GM10266 (cell line): ENCODE measurements at regions not wholly inside any gene's neighbourhood (a gene's known extent, or its start where the extent isn't known, plus 50 kb on each side); places are given as distances from the start of the nearest gene placed in this dataset.

ENCODE experiments used
- DNase-seq: peaks from one replicate; pipeline ENCODE4 v3.0.0; 2012; ENCODE audit errors: extremely low spot score
- TF ChIP-seq, protein P1 (sequence below): IDR thresholded peaks from 2 replicates; pipeline ENCODE4 v1.5.1; 2012; ENCODE audit warnings: mild to moderate bottlenecking, low read depth; ENCODE audit not compliant: control insufficient read depth, insufficient read depth; ENCODE audit errors: missing control alignments

DNA sequence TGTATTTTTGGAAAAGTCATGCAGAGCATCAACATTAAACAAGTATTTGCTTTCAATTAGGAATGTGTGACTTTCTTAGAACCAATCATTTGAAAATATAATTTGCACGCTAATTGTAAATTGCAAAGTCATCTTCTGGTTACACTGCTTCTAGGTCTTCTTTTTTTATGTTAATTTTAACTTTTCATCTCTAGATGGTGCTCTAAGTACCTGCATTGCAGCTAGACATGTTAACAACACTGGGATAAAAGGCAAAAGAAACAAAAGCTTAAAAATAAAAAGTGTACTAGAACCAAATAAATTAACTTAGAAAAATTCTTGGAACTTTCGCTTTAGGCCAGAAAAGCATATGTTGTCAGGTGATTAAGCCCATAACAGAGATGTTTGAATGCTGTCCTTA is 2758.2 kb downstream of the PCDH9 start:
- DNase-seq, result no peak
- TF ChIP-seq, protein P1, sequence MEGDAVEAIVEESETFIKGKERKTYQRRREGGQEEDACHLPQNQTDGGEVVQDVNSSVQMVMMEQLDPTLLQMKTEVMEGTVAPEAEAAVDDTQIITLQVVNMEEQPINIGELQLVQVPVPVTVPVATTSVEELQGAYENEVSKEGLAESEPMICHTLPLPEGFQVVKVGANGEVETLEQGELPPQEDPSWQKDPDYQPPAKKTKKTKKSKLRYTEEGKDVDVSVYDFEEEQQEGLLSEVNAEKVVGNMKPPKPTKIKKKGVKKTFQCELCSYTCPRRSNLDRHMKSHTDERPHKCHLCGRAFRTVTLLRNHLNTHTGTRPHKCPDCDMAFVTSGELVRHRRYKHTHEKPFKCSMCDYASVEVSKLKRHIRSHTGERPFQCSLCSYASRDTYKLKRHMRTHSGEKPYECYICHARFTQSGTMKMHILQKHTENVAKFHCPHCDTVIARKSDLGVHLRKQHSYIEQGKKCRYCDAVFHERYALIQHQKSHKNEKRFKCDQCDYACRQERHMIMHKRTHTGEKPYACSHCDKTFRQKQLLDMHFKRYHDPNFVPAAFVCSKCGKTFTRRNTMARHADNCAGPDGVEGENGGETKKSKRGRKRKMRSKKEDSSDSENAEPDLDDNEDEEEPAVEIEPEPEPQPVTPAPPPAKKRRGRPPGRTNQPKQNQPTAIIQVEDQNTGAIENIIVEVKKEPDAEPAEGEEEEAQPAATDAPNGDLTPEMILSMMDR, result no peak

DNA sequence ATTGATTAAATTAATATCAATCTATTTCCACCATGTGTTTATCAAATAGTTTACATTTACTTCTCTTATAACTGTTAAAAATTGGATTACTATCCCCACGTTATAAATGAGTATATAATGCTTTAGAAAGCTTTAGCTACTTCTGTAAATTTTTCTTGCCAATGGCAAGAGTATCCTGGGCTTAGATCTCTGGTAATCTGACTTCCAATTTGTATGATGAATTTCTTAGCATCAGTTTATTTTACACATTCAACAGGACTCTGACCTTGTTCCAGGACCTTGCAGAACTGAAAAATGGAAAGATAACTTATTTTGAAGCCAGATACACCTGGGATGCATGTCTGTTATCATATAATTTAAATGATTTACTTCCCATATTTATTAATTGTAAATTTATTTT is 2759.4 kb downstream of the PCDH9 start:
- DNase-seq, result no peak
- TF ChIP-seq, protein P1, result no peak

DNA sequence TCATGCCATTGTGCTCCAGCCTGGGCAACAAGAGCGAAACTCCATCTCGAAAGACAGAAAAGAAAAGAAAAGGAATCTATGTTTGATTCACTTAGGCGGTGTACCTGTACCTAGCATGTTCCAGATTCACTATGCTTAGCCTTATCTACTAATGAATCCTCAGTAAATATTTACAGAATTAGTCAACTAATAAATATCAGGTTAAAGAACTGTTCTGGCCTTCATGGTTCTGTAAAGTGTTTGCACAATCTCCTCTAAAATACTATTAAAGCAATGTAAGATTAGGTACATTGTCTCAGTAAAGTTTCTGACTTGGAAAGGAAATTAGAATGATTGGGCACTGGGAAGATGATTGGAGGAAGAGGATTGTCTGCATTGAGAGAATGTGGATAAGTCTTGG is 2770.4 kb downstream of the PCDH9 start:
- TF ChIP-seq, protein P1, result no peak
- DNase-seq, result no peak

DNA sequence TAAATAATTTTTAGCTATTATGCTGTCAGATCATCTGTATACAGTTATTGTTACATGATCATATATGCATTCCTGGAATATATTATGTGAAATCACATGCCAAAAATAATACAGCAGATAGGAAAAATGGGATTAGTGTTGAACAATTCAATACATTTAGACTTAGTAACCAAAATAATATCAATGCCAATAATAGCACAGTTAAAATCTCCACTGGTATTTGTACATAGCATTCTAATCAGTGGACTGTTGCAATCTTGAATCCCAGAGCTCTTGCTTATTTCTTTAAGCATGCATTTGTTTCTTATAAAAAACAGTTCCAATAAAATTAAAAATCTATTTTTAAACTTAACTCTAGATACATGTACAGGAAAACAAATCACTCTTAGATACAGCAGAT is 2772.2 kb downstream of the PCDH9 start:
- TF ChIP-seq, protein P1, result no peak
- DNase-seq, result no peak

DNA sequence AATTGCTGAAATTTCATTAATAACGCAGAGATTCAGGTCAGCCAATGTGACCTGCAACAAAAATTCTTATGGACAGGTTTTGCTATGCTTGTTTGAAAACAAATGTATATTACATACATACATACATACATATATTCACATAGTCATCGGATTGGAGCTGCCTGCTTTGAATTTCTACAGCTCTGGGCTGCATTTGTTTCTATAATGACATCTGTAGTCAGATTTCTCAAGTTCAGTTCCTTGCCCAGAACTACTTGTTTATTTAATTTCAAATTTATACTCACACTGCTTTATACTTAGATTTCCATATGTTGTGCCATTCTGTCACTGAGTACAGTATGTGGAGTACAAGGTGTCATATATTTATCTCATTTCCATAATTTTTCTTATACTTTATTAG is 2775.0 kb downstream of the PCDH9 start:
- DNase-seq, result no peak

DNA sequence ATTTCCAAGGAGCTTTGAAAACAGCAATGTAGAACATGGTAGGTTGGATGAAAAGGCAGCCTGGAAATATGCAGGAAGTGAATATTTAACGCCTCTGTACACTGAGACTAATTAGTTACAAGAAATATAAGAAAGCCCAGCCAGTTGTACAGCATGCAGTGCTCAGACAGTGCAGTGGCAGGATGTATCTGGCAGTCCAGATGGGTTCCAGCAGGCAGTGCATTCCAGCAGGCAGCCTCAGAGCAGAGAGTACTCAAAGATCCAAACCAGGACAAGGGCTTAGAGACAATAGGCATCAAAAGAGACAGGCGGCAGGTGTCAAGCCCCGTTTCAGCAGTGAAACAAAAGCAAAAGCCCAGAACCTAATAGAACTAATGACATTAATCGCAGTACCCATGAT is 2776.3 kb downstream of the PCDH9 start:
- DNase-seq, result no peak
- TF ChIP-seq, protein P1, result no peak

More for the DNA sequence above, 2775.0 kb downstream of the PCDH9 start:
- TF ChIP-seq, protein P1, result no peak

DNA sequence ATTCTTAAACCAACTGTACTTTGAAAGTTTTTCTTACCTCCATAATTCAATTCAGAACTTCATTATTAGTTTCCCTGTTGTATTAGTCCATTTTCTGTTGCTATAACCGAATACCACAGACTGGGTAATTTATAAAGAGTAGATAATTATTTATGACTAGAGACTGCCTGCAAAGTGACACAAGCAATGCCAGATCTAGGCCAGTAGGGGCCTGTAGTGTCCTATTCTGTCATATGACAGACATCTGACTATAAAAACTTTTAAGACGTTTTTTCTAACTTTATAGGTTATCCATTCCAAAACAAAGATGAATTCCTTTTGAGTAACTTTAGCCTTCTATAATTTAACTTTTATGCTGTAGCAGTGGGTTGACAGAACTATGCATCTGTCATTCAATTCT is 2783.8 kb downstream of the PCDH9 start:
- TF ChIP-seq, protein P1, result no peak
- DNase-seq, result no peak
